B cell (primary cell): ENCODE measurements at regions not wholly inside any gene's neighbourhood (a gene's known extent, or its start where the extent isn't known, plus 50 kb on each side); places are given as distances from the start of the nearest gene placed in this dataset.

Experiments used
- CTCF ChIP-seq: fragments of 200-600 bp; IDR thresholded peaks from one replicate; pipeline ENCODE4 v1.8.0; 2022; ENCODE audit warnings: antibody characterized with exemption, mild to moderate bottlenecking
- EZH2 ChIP-seq: IDR thresholded peaks from 2 replicates; pipeline ENCODE4 v1.6.1; 2012; ENCODE audit warnings: borderline replicate concordance, low read depth, mild to moderate bottlenecking, moderate library complexity, low read length; ENCODE audit not compliant: insufficient read depth, poor library complexity, severe bottlenecking

GRCh38 chr19:28465371-28466086 lies 747.4 kb downstream of the UQCRFS1 start:
- no peak for TF ChIP-seq CTCF
- no peak for TF ChIP-seq EZH2
